ENCODE measurements at regions not wholly inside any gene's neighbourhood (a gene's known extent, or its start where the extent isn't known, plus 50 kb on each side); places are given as distances from the start of the nearest gene placed in this dataset.
A peak's percentile ranks its signal among the peaks of the same experiment; 100 is the strongest.
"Not testable (repeated sequence)": the region's sequence is repeated elsewhere in the genome, so short reads cannot be mapped to it uniquely, and the experiment has no call there.

DNA sequence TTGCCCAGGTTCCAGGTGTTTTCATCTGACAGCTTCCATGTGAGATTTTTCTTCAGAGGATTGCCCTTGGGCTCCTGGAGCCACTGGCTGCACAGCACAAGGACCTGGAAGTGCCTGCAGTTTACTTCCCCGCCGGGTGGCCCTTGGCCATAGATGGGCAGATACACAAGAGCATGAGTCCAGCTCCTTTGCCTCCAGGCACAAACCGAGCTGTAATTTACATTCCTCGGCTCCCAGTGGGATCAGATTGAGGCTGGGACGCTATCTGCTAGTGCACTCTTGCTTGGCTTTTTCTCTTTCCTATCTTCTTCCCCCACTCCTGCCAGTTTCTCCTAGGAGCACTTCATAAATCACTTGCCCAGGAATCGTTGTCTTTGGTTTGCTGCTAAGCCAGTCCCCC, 85.4 kb upstream of the RALY start:
- FAIRE-seq (no peak), DNase-seq (ENCODE audit: insufficient read length, low spot score) (no peak)

GRCh38 chr20:33908868-33909267, 84.8 kb upstream of the RALY start:
- DNase-seq (ENCODE audit: insufficient read length, low spot score), result no peak
- no peak for FAIRE-seq

- FAIRE-seq (no peak), DNase-seq (ENCODE audit: insufficient read length, low spot score) (no peak)
Observed at GRCh38 chr20:33909331-33909921, 84.3 kb upstream of the RALY start.

GRCh38 chr20:33910056-33910455, 83.7 kb upstream of the RALY start:
- DNase-seq (ENCODE audit: insufficient read length, low spot score) (no peak), FAIRE-seq (no peak)

DNA sequence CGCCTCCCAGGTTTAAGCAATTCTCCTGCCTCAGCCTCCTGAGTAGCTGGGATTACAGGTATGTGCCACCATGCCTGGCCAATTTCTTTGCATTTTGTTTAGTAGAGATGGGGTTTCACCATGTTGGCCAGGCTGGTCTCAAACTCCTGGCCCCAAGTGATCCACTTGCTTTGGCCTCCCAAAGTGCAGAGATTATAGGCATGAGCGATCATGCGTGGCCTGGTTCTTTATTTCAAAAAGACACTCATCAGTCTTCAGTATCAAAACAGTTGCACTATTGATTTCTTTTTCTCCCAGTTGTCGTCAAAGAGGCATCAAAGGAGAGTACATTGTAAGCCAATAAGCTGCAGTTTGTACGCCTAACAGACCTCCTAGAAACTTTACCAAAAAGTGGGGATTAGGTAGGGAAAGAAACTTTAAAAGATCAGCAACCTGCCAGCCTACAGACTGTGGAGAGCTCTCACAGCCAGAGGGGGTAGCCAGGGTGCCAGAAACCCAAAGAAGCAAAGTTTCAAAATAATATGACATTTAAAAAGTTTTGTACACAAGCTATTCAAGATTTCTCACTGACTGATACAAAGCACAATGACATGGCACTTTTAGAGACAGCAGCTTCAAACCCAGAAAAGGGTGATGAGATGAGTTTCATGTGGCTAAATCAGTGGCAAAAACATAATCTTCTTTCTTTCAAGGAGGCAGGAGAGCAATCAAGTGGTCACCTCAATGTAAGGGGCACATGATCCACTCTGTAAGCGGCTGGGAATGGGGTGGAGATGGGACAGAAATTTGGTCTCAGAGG, 83.0 kb upstream of the RALY start:
- DNase-seq (ENCODE audit: insufficient read length, low spot score) (no peak), FAIRE-seq (no peak)

- DNase-seq (ENCODE audit: insufficient read length, low spot score) (no peak), FAIRE-seq (no peak)
Observed at GRCh38 chr20:33914919-33915318, 78.8 kb upstream of the RALY start.

GRCh38 chr20:33915726-33916331, 77.9 kb upstream of the RALY start:
- peak; percentile 44 for FAIRE-seq
- DNase-seq (ENCODE audit: insufficient read length, low spot score), result peak; percentile 37

DNA sequence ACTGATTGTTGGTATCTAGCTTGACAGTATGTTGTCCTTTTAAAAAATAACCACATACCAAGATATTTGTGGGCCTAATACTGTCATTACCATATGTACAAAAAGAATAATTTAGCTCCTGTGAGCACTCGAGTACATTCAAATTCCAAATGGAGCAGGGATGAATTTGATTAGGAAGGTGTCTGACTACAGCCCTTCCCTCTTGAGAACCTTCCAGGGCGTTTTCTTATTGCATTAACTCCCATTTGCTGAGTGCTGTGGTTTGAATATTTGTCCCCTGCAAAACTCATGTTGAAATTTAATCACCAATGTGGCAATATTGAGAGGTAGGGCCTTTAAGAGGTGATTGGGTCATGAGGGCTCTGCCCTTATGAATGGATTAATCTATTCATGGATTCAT, 76.9 kb upstream of the RALY start:
- FAIRE-seq (no peak), DNase-seq (ENCODE audit: insufficient read length, low spot score) (no peak)

GRCh38 chr20:33917831-33918525, 75.7 kb upstream of the RALY start:
- FAIRE-seq, result no peak
- no peak for DNase-seq (ENCODE audit: insufficient read length, low spot score)

DNA sequence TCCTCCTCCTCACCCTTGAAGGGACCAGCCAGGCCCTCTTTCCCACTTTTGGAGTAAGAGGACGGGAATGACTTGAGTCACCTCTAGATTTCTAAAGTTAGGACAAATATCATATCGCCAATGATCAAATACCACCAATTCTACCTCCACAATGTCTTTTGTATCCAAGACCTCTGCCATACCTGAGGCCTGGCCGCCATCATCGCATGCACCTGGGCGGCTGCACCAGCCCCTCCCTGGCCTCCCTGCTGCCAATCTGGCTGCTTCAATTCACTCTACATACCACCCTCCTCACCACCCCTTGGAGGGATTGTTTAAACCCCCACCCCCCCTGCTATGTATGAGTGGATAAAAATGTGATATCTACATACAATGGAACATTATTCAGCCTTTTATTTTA, 75.0 kb upstream of the RALY start:
- no peak for FAIRE-seq
- no peak for DNase-seq (ENCODE audit: insufficient read length, low spot score)

DNA sequence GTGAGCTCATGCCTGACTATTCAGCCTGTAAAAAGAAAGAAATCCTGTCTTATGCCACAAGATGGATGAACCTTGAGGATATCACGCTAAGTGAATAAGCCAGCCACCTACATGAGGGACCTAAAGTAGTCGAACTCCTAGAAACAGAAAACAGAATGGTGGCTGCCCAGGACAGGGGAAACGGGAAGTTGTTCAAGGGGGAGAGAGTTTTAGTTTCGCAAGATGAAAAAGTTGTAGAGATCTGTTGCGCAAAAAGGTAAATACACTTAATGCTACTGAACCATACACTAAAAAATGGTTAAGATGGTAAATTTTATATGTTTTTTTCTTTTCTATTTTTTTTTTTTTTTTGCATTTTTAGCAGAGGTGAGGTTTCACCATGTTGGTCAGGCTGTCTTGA, 74.1 kb upstream of the RALY start:
- FAIRE-seq (no peak), DNase-seq (ENCODE audit: insufficient read length, low spot score) (no peak)

DNA sequence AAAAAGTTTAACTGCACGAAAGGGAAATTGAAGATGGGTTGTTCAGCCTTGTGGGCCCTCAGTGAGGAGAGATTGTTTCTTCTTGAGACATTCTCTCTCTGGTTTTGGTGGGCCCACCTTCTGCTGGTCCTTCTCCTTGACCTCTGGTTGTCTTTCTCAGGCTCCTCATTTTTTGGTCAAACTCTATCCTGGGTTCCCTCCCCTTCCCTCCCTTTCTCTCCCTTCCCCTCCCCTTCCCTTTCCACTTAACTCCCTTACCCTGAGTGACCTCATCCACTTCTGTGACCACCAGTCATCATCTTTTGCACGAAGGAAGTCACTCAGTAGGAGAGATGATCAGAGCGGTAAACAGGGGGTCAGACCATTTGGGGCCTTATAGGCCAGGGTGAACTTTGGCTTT, 71.5 kb upstream of the RALY start:
- DNase-seq (ENCODE audit: insufficient read length, low spot score) (no peak), FAIRE-seq (no peak)

DNA sequence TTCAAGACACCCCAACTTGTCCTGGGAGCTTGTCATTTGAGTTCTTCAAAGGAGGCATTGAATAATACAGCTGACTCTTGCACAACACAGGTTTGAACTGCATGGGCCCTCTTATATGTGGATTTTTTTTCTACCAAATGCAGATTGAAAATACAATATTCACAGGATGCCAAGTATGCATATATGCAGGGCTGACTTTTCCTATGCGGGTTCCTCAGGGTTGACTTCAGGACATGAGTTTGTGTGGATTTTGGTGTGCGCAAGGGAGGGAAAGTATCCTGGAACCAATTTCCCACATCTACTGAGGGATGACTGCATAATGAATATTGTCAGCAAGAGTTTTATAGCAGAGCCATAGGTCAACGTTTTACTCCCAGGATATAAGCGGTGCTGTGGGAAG, 70.0 kb upstream of the RALY start:
- DNase-seq (ENCODE audit: insufficient read length, low spot score), result no peak
- no peak for FAIRE-seq

DNA sequence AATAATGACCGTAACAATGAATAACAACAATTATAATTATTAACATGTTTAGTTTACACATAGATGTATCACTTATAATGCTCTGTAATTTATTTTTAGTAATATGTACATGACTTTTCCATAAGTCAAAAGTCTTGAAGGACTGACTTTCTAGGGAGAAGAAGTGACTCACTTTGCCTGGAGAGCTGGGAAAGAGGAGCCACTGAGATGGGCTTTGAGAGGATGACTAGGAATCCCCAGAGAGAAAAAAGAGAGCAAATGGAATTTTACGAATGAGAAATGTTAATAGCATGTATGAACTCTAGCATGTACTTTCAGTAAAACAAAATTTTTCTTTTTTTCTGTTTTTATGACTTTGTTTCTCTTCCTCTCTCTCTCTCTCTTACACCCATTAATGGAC, 67.8 kb upstream of the RALY start:
- no peak for FAIRE-seq
- DNase-seq (ENCODE audit: insufficient read length, low spot score), result no peak

GRCh38 chr20:33926425-33926824, 67.3 kb upstream of the RALY start:
- no peak for FAIRE-seq
- no peak for DNase-seq (ENCODE audit: insufficient read length, low spot score)

GRCh38 chr20:33927724-33928123, 66.0 kb upstream of the RALY start:
- FAIRE-seq, result no peak
- DNase-seq (ENCODE audit: insufficient read length, low spot score), result no peak

- FAIRE-seq (no peak), DNase-seq (ENCODE audit: insufficient read length, low spot score) (no peak)
Observed at GRCh38 chr20:33929917-33930316, 63.8 kb upstream of the RALY start.

- FAIRE-seq, result peak; percentile 57
- peak; percentile 50 for DNase-seq (ENCODE audit: insufficient read length, low spot score)
Observed at GRCh38 chr20:33933469-33933909, 60.2 kb upstream of the RALY start.

DNA sequence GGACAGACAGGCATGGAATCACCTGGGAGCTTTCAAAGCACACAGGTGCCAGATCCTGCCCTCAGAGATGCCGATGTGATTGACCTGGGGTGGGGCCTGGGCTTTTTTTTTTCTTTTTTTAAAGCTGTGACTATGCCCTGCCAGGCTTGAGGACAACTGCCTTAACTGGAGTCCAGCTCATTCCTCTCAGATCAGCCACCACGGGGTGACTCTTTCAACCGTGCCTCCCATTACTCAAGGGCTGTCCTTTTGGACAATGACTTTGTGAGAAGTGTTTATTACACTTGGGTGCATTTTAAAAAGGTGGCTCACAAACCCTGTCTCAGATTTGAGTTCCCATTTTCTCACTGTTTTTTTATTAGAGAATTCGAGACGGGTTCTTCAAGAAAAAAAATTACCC, 57.1 kb upstream of the RALY start:
- no peak for DNase-seq (ENCODE audit: insufficient read length, low spot score)
- FAIRE-seq, result no peak

DNA sequence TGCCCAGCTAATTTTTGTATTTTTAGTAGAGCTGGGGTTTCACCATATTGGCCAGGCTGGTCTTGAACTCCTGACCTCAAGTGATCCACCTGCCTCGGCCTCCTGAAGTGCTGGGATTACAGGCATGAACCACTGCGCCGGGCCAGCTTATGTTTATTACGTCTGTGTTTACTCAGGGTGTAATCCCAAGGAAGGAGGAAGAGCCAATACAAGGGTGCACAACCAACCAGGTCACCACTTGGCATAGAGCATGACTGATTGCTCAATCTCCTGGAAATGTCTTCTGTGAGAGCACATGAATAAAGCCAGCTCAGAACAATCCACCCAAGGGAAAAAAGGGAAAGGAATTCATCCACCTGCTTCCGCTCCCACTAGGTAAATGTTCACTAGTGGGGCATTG, 54.7 kb upstream of the RALY start:
- FAIRE-seq; DNase-seq (ENCODE audit: insufficient read length, low spot score): not testable (repeated sequence)

GRCh38 chr20:33940666-33941065, 53.0 kb upstream of the RALY start:
- DNase-seq (ENCODE audit: insufficient read length, low spot score), result no peak
- FAIRE-seq, result no peak

Data from GM19239 (cell line).